HepG2 (cell line): ENCODE measurements at regions not wholly inside any gene's neighbourhood (a gene's known extent, or its start where the extent isn't known, plus 50 kb on each side); places are given as distances from the start of the nearest gene placed in this dataset.

Source experiments
- CBFB ChIP-seq: sonication (generic); formaldehyde crosslinking; IDR thresholded peaks from 2 replicates; pipeline ENCODE4 v1.4.0; 2020; ENCODE audit warnings: missing genetic modification reagents
- CREM ChIP-seq, 2 experiments: sonication (generic) in 1 of 2; formaldehyde crosslinking in 1 of 2; IDR thresholded peaks; 2 replicates each; pipeline versions ENCODE4 v1.4.0 to v1.6.1; 2016 to 2020; ENCODE audit warnings: antibody characterized with exemption in 1 of 2, mild to moderate bottlenecking in 1 of 2, missing genetic modification reagents in 1 of 2
- CTCF ChIP-seq: sonication (generic); formaldehyde crosslinking; IDR thresholded peaks from 2 replicates; pipeline ENCODE4 v1.5.0; 2020; ENCODE audit warnings: mild to moderate bottlenecking, missing genetic modification reagents, moderate library complexity
- HNRNPL ChIP-seq: fragments of 200-400 bp; formaldehyde crosslinking; IDR thresholded peaks from 2 replicates; pipeline ENCODE4 v1.6.1; 2017; ENCODE audit warnings: mild to moderate bottlenecking, low read depth, low read length
- JDP2 ChIP-seq: sonication (generic); formaldehyde crosslinking; IDR thresholded peaks from 2 replicates; pipeline ENCODE4 v1.8.1; 2022; ENCODE audit warnings: missing genetic modification reagents, borderline replicate concordance
- JUNB ChIP-seq: sonication (generic); formaldehyde crosslinking; IDR thresholded peaks from 2 replicates; pipeline ENCODE4 v1.8.0; 2022; ENCODE audit warnings: missing genetic modification reagents, mild to moderate bottlenecking, borderline replicate concordance
- KAT7 ChIP-seq: IDR thresholded peaks from 2 replicates; pipeline ENCODE4 v1.6.1; 2018; ENCODE audit warnings: borderline replicate concordance, missing compliant biosample characterization
- NFE2L2 ChIP-seq: fragments of 150-350 bp; IDR thresholded peaks from 2 replicates; pipeline ENCODE4 v1.6.1; 2014; ENCODE audit warnings: low read length
- TBP ChIP-seq: sonication (generic); formaldehyde crosslinking; IDR thresholded peaks from 2 replicates; pipeline ENCODE4 v1.5.0; 2020; ENCODE audit warnings: missing genetic modification reagents
- WIZ ChIP-seq: sonication (generic); formaldehyde crosslinking; IDR thresholded peaks from 2 replicates; pipeline ENCODE4 v1.5.1; 2020; ENCODE audit warnings: mild to moderate bottlenecking, missing genetic modification reagents
- ZFP1 ChIP-seq: IDR thresholded peaks from 2 replicates; pipeline ENCODE4 v1.6.1; 2016
- ZNF367 ChIP-seq: sonication (generic); formaldehyde crosslinking; IDR thresholded peaks from 2 replicates; pipeline ENCODE4 v1.4.0; 2020; ENCODE audit warnings: missing genetic modification reagents, borderline replicate concordance
- TF ChIP-seq, protein P1 (sequence below): IDR thresholded peaks from 2 replicates; pipeline ENCODE4 v1.6.1; 2012; ENCODE audit warnings: inconsistent platforms

DNA sequence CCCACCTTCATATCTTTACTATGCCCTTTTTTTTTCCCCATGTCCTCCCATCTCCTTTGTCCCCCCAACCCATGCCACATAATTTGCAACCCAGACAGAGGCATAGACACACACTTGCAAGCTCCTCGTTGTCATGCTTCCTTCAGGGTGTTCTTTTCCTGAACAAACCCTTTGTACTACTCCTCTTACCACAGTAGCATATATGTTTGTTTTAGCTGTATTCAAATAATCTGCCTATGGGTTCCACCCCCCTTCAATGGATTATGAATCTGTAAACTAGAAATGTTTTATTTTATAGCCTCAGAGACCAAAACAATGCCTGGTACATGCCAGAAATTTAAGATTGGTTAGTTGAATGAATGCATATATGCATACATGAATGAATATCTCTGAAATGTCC, 307.1 kb upstream of the E2F7 start:
- TF ChIP-seq, protein P1, sequence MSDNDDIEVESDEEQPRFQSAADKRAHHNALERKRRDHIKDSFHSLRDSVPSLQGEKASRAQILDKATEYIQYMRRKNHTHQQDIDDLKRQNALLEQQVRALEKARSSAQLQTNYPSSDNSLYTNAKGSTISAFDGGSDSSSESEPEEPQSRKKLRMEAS: no peak
- no peak for TF ChIP-seq CBFB
- TF ChIP-seq TBP (CRISPR knock-in tag): no peak
- TF ChIP-seq KAT7: no peak
- TF ChIP-seq NFE2L2: no peak
- no peak for TF ChIP-seq CTCF
- no peak for TF ChIP-seq HNRNPL
- TF ChIP-seq ZNF367 (CRISPR knock-in tag): no peak
- no peak for TF ChIP-seq CREM (IDR thresholded peaks at IDR 0.05)
- no peak for TF ChIP-seq CREM (CRISPR knock-in tag; IDR thresholded peaks at IDR 0.05)
- no peak for TF ChIP-seq WIZ
- no peak for TF ChIP-seq JUNB
- TF ChIP-seq JDP2: no peak
- no peak for TF ChIP-seq ZFP1 (CRISPR knock-in tag)
